HG03520 (cell line): ENCODE measurements at regions not wholly inside any gene's neighbourhood (a gene's known extent, or its start where the extent isn't known, plus 50 kb on each side); places are given as distances from the start of the nearest gene placed in this dataset.

Experiments used
- ATAC-seq: cut with Tn5 transposase; IDR thresholded peaks from one replicate; pipeline ENCODE4 v1.9.1; 2021; ENCODE audit warnings: mild to moderate bottlenecking, moderate library complexity; ENCODE audit not compliant: unreplicated experiment

GRCh38 chr2:71878626-71879508, 268.8 kb downstream of the CYP26B1 start:
- no peak for ATAC-seq

GRCh38 chr2:71877636-71878035, 270.0 kb downstream of the CYP26B1 start:
- ATAC-seq: no peak

GRCh38 chr2:71876542-71877451, 270.9 kb downstream of the CYP26B1 start:
- ATAC-seq: no peak

- ATAC-seq: no peak
Observed at GRCh38 chr2:71872466-71873051, 275.1 kb downstream of the CYP26B1 start.

GRCh38 chr2:71865391-71865965, 282.2 kb downstream of the CYP26B1 start:
- no peak for ATAC-seq

GRCh38 chr2:71864085-71864484, 283.6 kb downstream of the CYP26B1 start:
- no peak for ATAC-seq

- no peak for ATAC-seq
Observed at GRCh38 chr2:71863396-71863795, 284.3 kb downstream of the CYP26B1 start.

GRCh38 chr2:71862921-71863320, 284.7 kb downstream of the CYP26B1 start:
- no peak for ATAC-seq

- no peak for ATAC-seq
Observed at GRCh38 chr2:71861186-71862160, 286.2 kb downstream of the CYP26B1 start.

- no peak for ATAC-seq
Observed at GRCh38 chr2:71860381-71860926, 287.2 kb downstream of the CYP26B1 start.

GRCh38 chr2:71859211-71859847, 288.3 kb downstream of the CYP26B1 start:
- ATAC-seq: no peak

GRCh38 chr2:71858071-71858470, 289.6 kb downstream of the CYP26B1 start:
- ATAC-seq: no peak

GRCh38 chr2:71857636-71858035, 290.0 kb downstream of the CYP26B1 start:
- ATAC-seq: no peak

- no peak for ATAC-seq
Observed at GRCh38 chr2:71856773-71857525, 290.7 kb downstream of the CYP26B1 start.

GRCh38 chr2:71853858-71854257, 293.8 kb downstream of the CYP26B1 start:
- no peak for ATAC-seq

GRCh38 chr2:71852141-71852711, 295.4 kb downstream of the CYP26B1 start:
- no peak for ATAC-seq

GRCh38 chr2:71851094-71851750, 296.4 kb downstream of the CYP26B1 start:
- ATAC-seq: no peak
